Heart right ventricle (tissue), 16 donors: ENCODE measurements at regions not wholly inside any gene's neighbourhood (a gene's known extent, or its start where the extent isn't known, plus 50 kb on each side); places are given as distances from the start of the nearest gene placed in this dataset.
"Not testable (repeated sequence)": the region's sequence is repeated elsewhere in the genome, so short reads cannot be mapped to it uniquely, and the experiment has no call there.

Source experiments
- ATAC-seq, 8 donors: fragments of 200-7000 bp; cut with Tn5 transposase; one replicate each; pipeline ENCODE4 v1.9.1; 2020; ENCODE audit warnings: mild to moderate bottlenecking in 8 of 8, moderate library complexity in 8 of 8, moderate number of reproducible peaks in 1 of 8
- DNase-seq, 2 donors: peaks; one replicate each; pipeline ENCODE4 v3.0.0-alpha.2; 2020
- H3K27ac ChIP-seq, 10 donors: fragments of 200-600 bp; sonication (generic) in 2 of 10; one replicate each; pipeline versions ENCODE4 v1.5.0 to v1.8.0; 2020 to 2022; ENCODE audit warnings: mild to moderate bottlenecking in 3 of 10
- H3K27me3 ChIP-seq, 7 donors: fragments of 200-600 bp; one replicate each; pipeline ENCODE4 v1.8.0; 2021 to 2022; ENCODE audit warnings: mild to moderate bottlenecking in 2 of 7
- H3K36me3 ChIP-seq, 9 donors: fragments of 200-600 bp; sonication (generic) in 1 of 9; one replicate each; pipeline versions ENCODE4 v1.5.0 to v1.8.0; 2020 to 2022; ENCODE audit warnings: mild to moderate bottlenecking in 2 of 9
- H3K4me1 ChIP-seq, 9 donors: fragments of 200-600 bp; sonication (generic) in 1 of 9; one replicate each; pipeline versions ENCODE4 v1.5.0 to v1.8.0; 2020 to 2022; ENCODE audit warnings: mild to moderate bottlenecking in 4 of 9
- H3K4me3 ChIP-seq, 10 donors: fragments of 200-600 bp; sonication (generic) in 2 of 10; one replicate each; pipeline versions ENCODE4 v1.5.0 to v1.8.0; 2020 to 2022; ENCODE audit warnings: mild to moderate bottlenecking in 7 of 10, moderate library complexity in 2 of 10
- H3K9me3 ChIP-seq, 11 donors: fragments of 200-600 bp in 10 of 11; sonication (generic) in 2 of 11; one replicate each; pipeline versions ENCODE4 v1.5.0 to v1.8.0; 2013 to 2022; ENCODE audit warnings: mild to moderate bottlenecking in 2 of 11, control low read depth in 1 of 11, moderate library complexity in 1 of 11
- CTCF ChIP-seq, 9 donors: fragments of 200-600 bp; sonication (generic) in 2 of 9; IDR thresholded peaks; one replicate each; pipeline versions ENCODE4 v1.5.0 to v1.8.0; 2021 to 2022; ENCODE audit warnings: antibody characterized with exemption in 9 of 9, mild to moderate bottlenecking in 5 of 9, moderate library complexity in 1 of 9
- WGBS, 2 donors: extraction: QIAGEN DNeasy Blood & Tissue Kit; methylation state at CpG; one replicate each; pipeline ENCODE4 v1.1.7; 2013; ENCODE audit warnings: inconsistent platforms in 1 of 2; 5-methylcytosine and 5-hydroxymethylcytosine counted together
- intact Hi-C, 10 donors: fragments of 100-400 bp; cut with DNase I; formaldehyde crosslinking; loops; one replicate each; pipeline versions ENCODE4 v1.11.1 to v1.14.2; 2022
- donor health status: Arrhythmogenic right ventricular cardiomyopathy.
- donor health status: ischemic (EF 13 %, LVEDD 7.1; RV severe dilation, severe dysfunction).
- donor health status: healthy with polysubstance abuse.
- donor health status: DM: no; HTN: yes; CAD: no.
- donor health status: DM: no; HTN: no; CAD: no.
- donor health status: ischemic (EF 25% LVEDD 6.9; RV normal size, moderate dysfunction).
- donor health status: ischemic (EF 25% LVEDD 5.7; RV mildly dilated, moderate dysfunction).
- donor health status: healthy.
- donor health status: DM: yes; HTN: yes; CAD: no.
- donor health status: Ischemic cardiomyopathy.
- donor health status: ischemic (EF 35%, LVEDD 5.7; RV mildly dilated, moderate dysfunction).
- donor health status: nonischemic (EF 11% LVEDD 7.7; RV severe dilation, severe dysfunction).
- donor health status: DM: yes; HTN: yes; CAD: no.
- donor health status: PGD.
- donor health status: ischemic (EF 29% LVEDD 5.4; RV normal size, mild dysfunction).
- donor health status: nonischemic (EF 23%, LVEDD 6.1; RV moderate dilation, normal function).

- WGBS, 2 donors = 86 to 89% methylated on average over 9 of the region's 9 CpGs
- Histone ChIP-seq H3K27me3 (no peaks in the 10 kb centered on the region), H3K36me3 (no peaks in the 10 kb centered on the region), H3K9me3 (peaks cover 0 to 4% (median 0%) of the 10 kb centered on the region in 11 donors), H3K27ac (no peak overlapping the region), H3K4me3 (no peak overlapping the region), H3K4me1 (no peaks in the 10 kb centered on the region)
- no peak for TF ChIP-seq CTCF (IDR thresholded peaks at IDR 0.05)
- intact Hi-C loops = no loop called here
- no peak for ATAC-seq
- DNase-seq = no peak
Measured at GRCh38 chr13:100764937-100765336, 90.3 kb upstream of the TMTC4 start.

GRCh38 chr13:100762126-100762525 lies 87.5 kb upstream of the TMTC4 start:
- intact Hi-C loops = not testable (repeated sequence)
- 96 to 98% methylated on average over 12 to 14 of the region's 22 CpGs for WGBS, 2 donors

GRCh38 chr13:100755891-100756290 lies 81.3 kb upstream of the TMTC4 start:
- 53 to 72% methylated on average over 1 of the region's 1 CpG for WGBS, 2 donors
- no peaks in the 10 kb centered on the region for H3K4me1 ChIP-seq
- no peak for TF ChIP-seq CTCF (IDR thresholded peaks at IDR 0.05)

More at GRCh38 chr13:100762126-100762525, 87.5 kb upstream of the TMTC4 start:
- H3K4me1 ChIP-seq, H3K4me3 ChIP-seq, H3K36me3 ChIP-seq, DNase-seq, H3K9me3 ChIP-seq, H3K27me3 ChIP-seq, H3K27ac ChIP-seq, ATAC-seq: not testable (repeated sequence)

GRCh38 chr13:100754459-100754858 lies 79.9 kb upstream of the TMTC4 start:
- WGBS, 2 donors = 84 to 86% methylated on average over 5 of the region's 5 CpGs
- intact Hi-C loops = no loop called here
- ATAC-seq = no peak

More at GRCh38 chr13:100755891-100756290, 81.3 kb upstream of the TMTC4 start:
- Histone ChIP-seq H3K4me3 (no peak overlapping the region), H3K36me3 (no peaks in the 10 kb centered on the region), H3K27ac (no peak overlapping the region), H3K27me3 (peaks cover 0 to 5% (median 0%) of the 10 kb centered on the region in 7 donors), H3K9me3 (peaks cover 0 to 3% (median 0%) of the 10 kb centered on the region in 11 donors)
- ATAC-seq (no peak), DNase-seq (no peak)
- intact Hi-C loops = no loop called here

More at GRCh38 chr13:100754459-100754858, 79.9 kb upstream of the TMTC4 start:
- no peak overlapping the region for H3K27ac ChIP-seq
- DNase-seq = no peak
- H3K4me3 ChIP-seq = no peak overlapping the region
- no peaks in the 10 kb centered on the region for H3K4me1 ChIP-seq
- H3K27me3 ChIP-seq = peaks cover 0 to 5% (median 0%) of the 10 kb centered on the region in 7 donors
- TF ChIP-seq CTCF (IDR thresholded peaks at IDR 0.05) = no peak
- no peaks in the 10 kb centered on the region for H3K36me3 ChIP-seq
- peaks cover 0 to 3% (median 0%) of the 10 kb centered on the region in 11 donors for H3K9me3 ChIP-seq
